Mucosa of rectum (tissue), 2 donors: ENCODE measurements at regions not wholly inside any gene's neighbourhood (a gene's known extent, or its start where the extent isn't known, plus 50 kb on each side); places are given as distances from the start of the nearest gene placed in this dataset.

Experiments used
- H3K27ac ChIP-seq, 2 donors: one replicate each; pipeline ENCODE4 v1.7.0; 2013; ENCODE audit warnings: inconsistent platforms in 2 of 2, low read depth in 2 of 2, low read length in 2 of 2
- H3K27me3 ChIP-seq, 2 donors: one replicate each; pipeline ENCODE4 v1.7.0; 2013; ENCODE audit warnings: low read length in 2 of 2; ENCODE audit not compliant: control insufficient read depth in 2 of 2, insufficient read depth in 2 of 2
- H3K36me3 ChIP-seq, 2 donors: one replicate each; pipeline ENCODE4 v1.7.0; 2013; ENCODE audit warnings: low read length in 2 of 2; ENCODE audit not compliant: control insufficient read depth in 2 of 2, insufficient read depth in 2 of 2
- H3K4me1 ChIP-seq, 2 donors: one replicate each; pipeline ENCODE4 v1.7.0; 2013; ENCODE audit warnings: low read length in 2 of 2, mild to moderate bottlenecking in 1 of 2; ENCODE audit not compliant: control insufficient read depth in 2 of 2, insufficient read depth in 2 of 2
- H3K4me3 ChIP-seq, 2 donors: one replicate each; pipeline ENCODE4 v1.7.0; 2013; ENCODE audit warnings: low read length in 2 of 2
- H3K9ac ChIP-seq, 2 donors: one replicate each; pipeline ENCODE4 v1.7.0; 2013; ENCODE audit warnings: low read length in 2 of 2, low read depth in 1 of 2, mild to moderate bottlenecking in 1 of 2
- H3K9me3 ChIP-seq, 2 donors: one replicate each; pipeline ENCODE4 v1.7.0; 2013; ENCODE audit warnings: low read length in 2 of 2; ENCODE audit not compliant: control insufficient read depth in 2 of 2
- donor health status: healthy.
- donor health status: Normal muscosa, but diverticular disease.

GRCh38 chr10:128505346-128505745, 379.1 kb upstream of the MKI67 start:
- H3K9ac ChIP-seq, result no peak overlapping the region
- no peaks in the 10 kb centered on the region for H3K36me3 ChIP-seq
- H3K27me3 ChIP-seq, result peaks cover 0 to 2% of the 10 kb centered on the region in 2 donors
- H3K4me1 ChIP-seq, result no peaks in the 10 kb centered on the region
- no peak overlapping the region for H3K4me3 ChIP-seq
- no peaks in the 10 kb centered on the region for H3K9me3 ChIP-seq
- H3K27ac ChIP-seq, result no peak overlapping the region

DNA sequence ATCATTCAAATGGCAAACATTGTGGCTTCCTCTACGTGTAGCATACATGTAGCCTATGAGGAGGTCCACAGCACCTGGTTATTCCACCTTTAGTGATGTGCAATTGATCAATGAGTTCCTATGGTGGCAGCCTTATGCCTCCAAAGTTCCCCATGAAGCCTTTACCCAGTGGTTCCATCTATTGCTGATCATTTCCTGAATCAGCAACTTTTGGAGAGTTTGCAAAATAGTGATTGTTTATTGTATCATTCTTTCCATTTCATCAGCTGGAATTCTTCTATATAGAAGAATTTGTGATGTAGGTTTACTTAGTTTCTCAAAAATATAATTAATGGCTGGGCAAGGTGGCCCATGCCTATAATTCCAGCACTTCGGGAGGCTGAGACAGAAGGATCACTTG, 380.2 kb upstream of the MKI67 start:
- Histone ChIP-seq H3K27me3 (peaks cover 0 to 2% of the 10 kb centered on the region in 2 donors), H3K36me3 (no peaks in the 10 kb centered on the region)

GRCh38 chr10:128507066-128507465, 380.8 kb upstream of the MKI67 start:
- Histone ChIP-seq H3K4me1 (no peaks in the 10 kb centered on the region), H3K27ac (no peak overlapping the region), H3K36me3 (no peaks in the 10 kb centered on the region), H3K4me3 (no peak overlapping the region), H3K9me3 (no peaks in the 10 kb centered on the region), H3K27me3 (peaks cover 0 to 2% of the 10 kb centered on the region in 2 donors), H3K9ac (no peak overlapping the region)

More for the DNA sequence above, 380.2 kb upstream of the MKI67 start:
- H3K27ac ChIP-seq, result no peak overlapping the region
- no peak overlapping the region for H3K4me3 ChIP-seq
- H3K9ac ChIP-seq, result no peak overlapping the region
- H3K9me3 ChIP-seq, result no peaks in the 10 kb centered on the region
- no peaks in the 10 kb centered on the region for H3K4me1 ChIP-seq

- H3K4me3 ChIP-seq, result no peak overlapping the region
- H3K4me1 ChIP-seq, result no peaks in the 10 kb centered on the region
- H3K27ac ChIP-seq, result no peak overlapping the region
- no peaks in the 10 kb centered on the region for H3K27me3 ChIP-seq
- H3K36me3 ChIP-seq, result no peaks in the 10 kb centered on the region
- H3K9me3 ChIP-seq, result no peaks in the 10 kb centered on the region
- H3K9ac ChIP-seq, result no peak overlapping the region
Observed at GRCh38 chr10:128511284-128511683, 385.1 kb upstream of the MKI67 start.

- no peaks in the 10 kb centered on the region for H3K36me3 ChIP-seq
- H3K4me1 ChIP-seq, result no peaks in the 10 kb centered on the region
- H3K9me3 ChIP-seq, result no peaks in the 10 kb centered on the region
- no peak overlapping the region for H3K9ac ChIP-seq
- H3K27me3 ChIP-seq, result no peaks in the 10 kb centered on the region
- no peak overlapping the region for H3K4me3 ChIP-seq
- H3K27ac ChIP-seq, result no peak overlapping the region
Observed at GRCh38 chr10:128512767-128513166, 386.5 kb upstream of the MKI67 start.

- Histone ChIP-seq H3K9ac (no peak overlapping the region), H3K27me3 (no peaks in the 10 kb centered on the region)
Observed at GRCh38 chr10:128514536-128514935, 388.3 kb upstream of the MKI67 start.

GRCh38 chr10:128516180-128516579, 390.0 kb upstream of the MKI67 start:
- no peaks in the 10 kb centered on the region for H3K27me3 ChIP-seq
- no peaks in the 10 kb centered on the region for H3K4me1 ChIP-seq
- no peaks in the 10 kb centered on the region for H3K36me3 ChIP-seq
- H3K9ac ChIP-seq, result no peak overlapping the region
- H3K27ac ChIP-seq, result no peak overlapping the region
- H3K9me3 ChIP-seq, result no peaks in the 10 kb centered on the region
- H3K4me3 ChIP-seq, result no peak overlapping the region

More at GRCh38 chr10:128514536-128514935, 388.3 kb upstream of the MKI67 start:
- Histone ChIP-seq H3K9me3 (no peaks in the 10 kb centered on the region), H3K4me3 (no peak overlapping the region), H3K4me1 (no peaks in the 10 kb centered on the region), H3K36me3 (no peaks in the 10 kb centered on the region), H3K27ac (no peak overlapping the region)

GRCh38 chr10:128517167-128517566, 390.9 kb upstream of the MKI67 start:
- no peaks in the 10 kb centered on the region for H3K9me3 ChIP-seq
- H3K27me3 ChIP-seq, result no peaks in the 10 kb centered on the region
- no peaks in the 10 kb centered on the region for H3K4me1 ChIP-seq
- no peak overlapping the region for H3K27ac ChIP-seq
- H3K4me3 ChIP-seq, result no peak overlapping the region
- no peak overlapping the region for H3K9ac ChIP-seq
- H3K36me3 ChIP-seq, result no peaks in the 10 kb centered on the region

- Histone ChIP-seq H3K36me3 (no peaks in the 10 kb centered on the region), H3K4me3 (no peak overlapping the region), H3K27me3 (no peaks in the 10 kb centered on the region), H3K9ac (no peak overlapping the region), H3K9me3 (no peaks in the 10 kb centered on the region), H3K4me1 (no peaks in the 10 kb centered on the region), H3K27ac (no peak overlapping the region)
Observed at GRCh38 chr10:128518000-128518399, 391.8 kb upstream of the MKI67 start.

DNA sequence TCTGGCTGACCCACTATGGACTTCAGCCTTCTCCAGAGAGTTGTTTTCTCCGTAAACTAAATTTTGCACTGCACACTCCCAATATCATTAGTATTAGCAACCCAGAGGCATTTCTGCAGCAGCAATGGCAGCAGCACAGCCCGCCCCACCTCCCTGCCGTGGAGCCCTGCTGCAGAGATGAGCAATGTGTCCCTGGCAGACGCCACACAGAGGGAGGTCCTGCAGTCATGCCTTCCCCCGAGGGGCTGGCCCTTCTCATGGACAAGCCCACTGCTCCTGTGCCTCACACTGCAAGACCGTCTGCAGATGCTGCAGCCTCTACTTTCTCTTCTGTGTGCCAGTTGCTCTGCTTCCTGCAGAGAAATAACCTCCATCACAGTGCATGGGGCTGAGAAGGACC, 393.4 kb upstream of the MKI67 start:
- no peaks in the 10 kb centered on the region for H3K27me3 ChIP-seq
- H3K9ac ChIP-seq, result no peak overlapping the region
- H3K4me1 ChIP-seq, result no peaks in the 10 kb centered on the region

GRCh38 chr10:128520211-128520815, 394.1 kb upstream of the MKI67 start:
- Histone ChIP-seq H3K9ac (no peak overlapping the region), H3K36me3 (no peaks in the 10 kb centered on the region), H3K27ac (no peak overlapping the region), H3K4me1 (no peaks in the 10 kb centered on the region), H3K4me3 (no peak overlapping the region), H3K27me3 (no peaks in the 10 kb centered on the region), H3K9me3 (no peaks in the 10 kb centered on the region)

More for the DNA sequence above, 393.4 kb upstream of the MKI67 start:
- Histone ChIP-seq H3K27ac (no peak overlapping the region), H3K9me3 (no peaks in the 10 kb centered on the region), H3K36me3 (no peaks in the 10 kb centered on the region), H3K4me3 (no peak overlapping the region)
